Endothelial cell of umbilical vein (primary cell): ENCODE measurements at regions not wholly inside any gene's neighbourhood (a gene's known extent, or its start where the extent isn't known, plus 50 kb on each side); places are given as distances from the start of the nearest gene placed in this dataset.

Experiments
- CTCF ChIP-seq, 2 donors: IDR thresholded peaks; 1 replicate in 1 of 2; 2 replicates in 1 of 2; pipeline ENCODE4 v1.5.1; 2011; ENCODE audit warnings: low read length in 2 of 2, mild to moderate bottlenecking in 2 of 2, moderate library complexity in 2 of 2, control low read depth in 1 of 2, inconsistent platforms in 1 of 2, low read depth in 1 of 2; ENCODE audit not compliant: insufficient read depth in 1 of 2; ENCODE audit errors: extremely low read depth in 1 of 2
- POLR2A ChIP-seq: IDR thresholded peaks from 2 replicates; pipeline ENCODE4 v1.6.1; 2012; ENCODE audit warnings: low read depth, mild to moderate bottlenecking, control low read depth, low read length
- POLR2AphosphoS5 ChIP-seq: IDR thresholded peaks from 2 replicates; pipeline ENCODE4 v1.6.1; 2012; ENCODE audit warnings: low read depth, mild to moderate bottlenecking, control low read depth, low read length, moderate library complexity; ENCODE audit not compliant: insufficient read depth

- TF ChIP-seq POLR2AphosphoS5 (no peak), CTCF (IDR thresholded peaks at IDR 0.05; ENCODE audit: extremely low read depth in 1 of 2, insufficient read depth in 1 of 2, low read depth in 1 of 2, low read length in 2 of 2) (no peak), POLR2A (no peak)
Observed at GRCh38 chr2:16223841-16224177, 283.5 kb downstream of the MYCN start.
